HepG2 (cell line): ENCODE measurements at regions not wholly inside any gene's neighbourhood (a gene's known extent, or its start where the extent isn't known, plus 50 kb on each side); places are given as distances from the start of the nearest gene placed in this dataset.

Source experiments
- ATAC-seq: fragments of 200-7000 bp; cut with Tn5 transposase; 3 replicates; pipeline ENCODE4 v1.9.1; 2020; ENCODE audit warnings: mild to moderate bottlenecking, moderate library complexity
- BruUV-seq: library from RNA; stranded (reverse); fragments of 400-500 nt; replicated peaks from 2 replicates; lab custom pipeline; 2021; lab: Mats Ljungman, UMichigan
- CTCF ChIA-PET: fragments of 300-600 bp; formaldehyde crosslinking; extraction: SDS; loops from one replicate; lab custom pipeline; 2021; ENCODE audit warnings: low total read pairs, inconsistent platforms, low intra/inter-chr PET ratio; lab: Yijun Ruan, JAX
- POLR2A ChIA-PET: fragments of 350-600 bp; sonication (Branson Sonifier 250); formaldehyde crosslinking; loops from one replicate; lab custom pipeline; 2020; ENCODE audit warnings: antibody characterized with exemption, inconsistent platforms; lab: Yijun Ruan, JAX
- DNase-seq: peaks from one replicate; pipeline ENCODE4 v3.0.0-alpha.2; 2015; ENCODE audit warnings: low spot score
- FAIRE-seq: peaks from 3 replicates; lab custom pipeline; 2011; peaks lifted over from hg19 to GRCh38; lab: Jason Lieb, UNC
- H2AFZ ChIP-seq: one replicate; pipeline ENCODE4 v1.6.1; 2011; ENCODE audit warnings: low read length, inconsistent platforms
- H3K27ac ChIP-seq: fragments of 300-600 bp; 3 replicates; pipeline ENCODE4 v1.8.0; 2011; ENCODE audit warnings: mixed run types, mild to moderate bottlenecking, mixed read lengths, low read length, inconsistent platforms; ENCODE audit not compliant: insufficient read depth; ENCODE audit errors: extremely low read length
- H3K27me3 ChIP-seq, 2 experiments: fragments of 200-600 bp in 1 of 2; 2 replicates in 1 of 2; 3 replicates in 1 of 2; pipeline versions ENCODE4 v1.6.0 to v1.8.0; 2011; ENCODE audit warnings: low read length in 2 of 2, mild to moderate bottlenecking in 2 of 2, moderate library complexity in 2 of 2, inconsistent platforms in 1 of 2; ENCODE audit not compliant: insufficient read depth in 2 of 2, control insufficient read depth in 1 of 2
- H3K36me3 ChIP-seq, 2 experiments: fragments of 200-600 bp in 1 of 2; replicated peaks in 1 of 2; 2 replicates in 1 of 2; 3 replicates in 1 of 2; pipeline versions ENCODE4 v1.5.1 to v1.8.0; 2011; ENCODE audit warnings: low read length in 2 of 2, inconsistent platforms in 1 of 2; ENCODE audit not compliant: insufficient read depth in 2 of 2, control insufficient read depth in 1 of 2
- H3K4me1 ChIP-seq: 2 replicates; pipeline ENCODE4 v1.5.1; 2012; ENCODE audit warnings: low read length, inconsistent platforms; ENCODE audit not compliant: insufficient read depth
- H3K4me2 ChIP-seq: 2 replicates; pipeline ENCODE4 v1.6.0; 2011; ENCODE audit warnings: low read depth, low read length, inconsistent platforms
- H3K4me3 ChIP-seq, 3 experiments: fragments of 200-600 bp in 1 of 3; sonication (generic), shearing (Covaris generic) in 1 of 3; replicated peaks in 1 of 3; 2 replicates each; pipeline ENCODE4 v1.5.1; 2011 to 2016; ENCODE audit warnings: low read length in 3 of 3, inconsistent platforms in 2 of 3, low read depth in 2 of 3, mild to moderate bottlenecking in 2 of 3, control low read depth in 1 of 3, mixed read lengths in 1 of 3; ENCODE audit not compliant: insufficient read depth in 1 of 3
- H3K79me2 ChIP-seq: one replicate; pipeline ENCODE4 v1.6.1; 2011; ENCODE audit warnings: low read length, inconsistent platforms; ENCODE audit not compliant: insufficient read depth
- H3K9ac ChIP-seq: 2 replicates; pipeline ENCODE4 v1.6.0; 2011; ENCODE audit warnings: mild to moderate bottlenecking, low read depth, low read length, inconsistent platforms; ENCODE audit not compliant: insufficient read depth
- H3K9me3 ChIP-seq: 2 replicates; pipeline ENCODE4 v1.5.1; 2012; ENCODE audit warnings: mild to moderate bottlenecking, low read length
- H4K20me1 ChIP-seq: 2 replicates; pipeline ENCODE4 v1.6.0; 2011; ENCODE audit warnings: inconsistent platforms, mild to moderate bottlenecking, low read length, moderate library complexity; ENCODE audit not compliant: insufficient read depth
- ESRRA ChIP-seq: sonication (generic); formaldehyde crosslinking; IDR thresholded peaks from 2 replicates; pipeline ENCODE4 v1.5.1; 2020; ENCODE audit warnings: mild to moderate bottlenecking, low read depth, missing genetic modification reagents
- FLYWCH1 ChIP-seq: sonication (generic); formaldehyde crosslinking; IDR thresholded peaks from 2 replicates; pipeline ENCODE4 v1.8.1; 2023; ENCODE audit warnings: mild to moderate bottlenecking, missing genetic modification reagents
- MED8 ChIP-seq: sonication (generic); formaldehyde crosslinking; IDR thresholded peaks from 2 replicates; pipeline ENCODE4 v1.8.1; 2023; ENCODE audit warnings: mild to moderate bottlenecking, missing genetic modification reagents; ENCODE audit not compliant: insufficient replicate concordance
- PHF21A ChIP-seq: sonication (generic); formaldehyde crosslinking; IDR thresholded peaks from 2 replicates; pipeline ENCODE4 v1.5.0; 2020; ENCODE audit warnings: mild to moderate bottlenecking, missing genetic modification reagents
- RNF2 ChIP-seq: fragments of 450-650 bp; conservative IDR thresholded peaks from 2 replicates; pipeline ENCODE4 v1.6.1; 2016; ENCODE audit warnings: low read depth
- ZBTB8A ChIP-seq: sonication (generic); formaldehyde crosslinking; IDR thresholded peaks from 2 replicates; pipeline ENCODE4 v1.4.0; 2020; ENCODE audit warnings: mild to moderate bottlenecking, low read depth, missing genetic modification reagents, borderline replicate concordance
- ZNF256 ChIP-seq: sonication (generic); formaldehyde crosslinking; conservative IDR thresholded peaks from 2 replicates; pipeline ENCODE4 v1.4.0; 2020; ENCODE audit warnings: missing genetic modification reagents
- ZNF75D ChIP-seq: sonication (generic); formaldehyde crosslinking; IDR thresholded peaks from 2 replicates; pipeline ENCODE4 v1.8.1; 2023; ENCODE audit warnings: missing genetic modification reagents, mild to moderate bottlenecking, borderline replicate concordance
- WGBS: methylation state at CpG from one replicate; pipeline ENCODE4 v1.1.6; 2017; ENCODE audit warnings: low lambda C conversion rate; 5-methylcytosine and 5-hydroxymethylcytosine counted together
- in situ Hi-C: cut with HindIII; loops from 2 replicates; pipeline ENCODE4 v1.10.0; 2017; ENCODE audit warnings: low pct_unique_long_range_greater_than_20kb; ENCODE audit not compliant: extremely low pct_ligation_motif_present
- intact Hi-C: fragments of 100-400 bp; cut with micrococcal nuclease; formaldehyde crosslinking; loops from one replicate; pipeline ENCODE4 v1.10.0; 2022; ENCODE audit not compliant: unreplicated experiment
- TF ChIP-seq, protein P1 (sequence below), 2 experiments: fragments of 450-650 bp in 1 of 2; sonication (generic) in 1 of 2; formaldehyde crosslinking in 1 of 2; IDR thresholded peaks; 2 replicates each; pipeline versions ENCODE4 v1.6.1 to v1.8.0; 2016 to 2022; ENCODE audit warnings: antibody characterized with exemption in 1 of 2, mild to moderate bottlenecking in 1 of 2, missing genetic modification reagents in 1 of 2
- TF ChIP-seq, protein P2 (sequence below): sonication (generic); formaldehyde crosslinking; IDR thresholded peaks from 2 replicates; pipeline ENCODE4 v1.4.0; 2020; ENCODE audit warnings: missing genetic modification reagents; ENCODE audit errors: not compliant biosample characterization
- TF ChIP-seq, protein P3 (sequence below): sonication (generic); formaldehyde crosslinking; IDR thresholded peaks from 2 replicates; pipeline ENCODE4 v1.8.0; 2022; ENCODE audit warnings: mild to moderate bottlenecking, missing genetic modification reagents, borderline replicate concordance

DNA sequence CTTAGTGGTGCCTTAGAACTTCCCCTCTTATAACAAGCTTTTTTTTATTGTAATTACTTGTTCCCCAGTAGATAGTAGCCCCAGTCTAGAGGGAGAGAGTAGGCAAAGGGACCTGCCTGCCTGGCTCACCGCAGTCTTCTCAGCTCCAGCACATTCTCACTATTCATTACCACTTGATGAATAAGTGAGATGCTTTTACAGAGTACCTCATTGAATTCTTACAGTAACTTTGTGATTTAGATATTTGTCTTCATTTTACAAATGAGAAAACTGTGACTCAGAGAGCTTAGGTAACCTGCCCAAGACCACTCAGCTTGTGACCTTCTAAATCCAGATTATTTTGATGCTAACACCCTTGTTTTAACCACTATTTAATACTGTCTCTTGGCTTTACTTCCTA is 77.8 kb downstream of the CHRNA1 start:
- Histone ChIP-seq H3K9ac (no peak overlapping the region), H3K4me2 (no peak overlapping the region), H3K36me3 (no peaks in the 10 kb centered on the region), H3K4me1 (peaks cover 5% of the 10 kb centered on the region; the same call in 1 of the 2 replicates), H2AFZ (no peak overlapping the region), H3K27me3 (peaks cover 1 to 39% of the 10 kb centered on the region in 2 experiments; a peak in 4 of 5 replicates), H3K9me3 (no peaks in the 10 kb centered on the region), H3K4me3 (no peak overlapping the region), H3K27ac (no peak overlapping the region), H4K20me1 (no peaks in the 10 kb centered on the region), H3K79me2 (no peaks in the 10 kb centered on the region)
- DNase-seq (no peak), FAIRE-seq (no peak), ATAC-seq (no peak)
- ChIA-PET POLR2A (no interaction called here), CTCF (no interaction called here)
- BruUV-seq = no TSS peak
- WGBS = 3% methylated on average over 1 of the region's 1 CpG
- in situ Hi-C loops (loop anchor here (5.0 kb wide), 1 partner anchor 224 kb away; no protein-coding TSS in a partner anchor), intact Hi-C loops (loop anchor here (2.0 kb wide), 1 partner anchor 224 kb away; no protein-coding TSS in a partner anchor)
- TF ChIP-seq ZNF256 (CRISPR knock-in tag) (no peak), MED8 (CRISPR knock-in tag) (no peak), RNF2 (no peak), ESRRA (no peak), ZNF75D (no peak), FLYWCH1 (CRISPR knock-in tag) (no peak), ZBTB8A (no peak), PHF21A (no peak)
- TF ChIP-seq, protein P1, sequence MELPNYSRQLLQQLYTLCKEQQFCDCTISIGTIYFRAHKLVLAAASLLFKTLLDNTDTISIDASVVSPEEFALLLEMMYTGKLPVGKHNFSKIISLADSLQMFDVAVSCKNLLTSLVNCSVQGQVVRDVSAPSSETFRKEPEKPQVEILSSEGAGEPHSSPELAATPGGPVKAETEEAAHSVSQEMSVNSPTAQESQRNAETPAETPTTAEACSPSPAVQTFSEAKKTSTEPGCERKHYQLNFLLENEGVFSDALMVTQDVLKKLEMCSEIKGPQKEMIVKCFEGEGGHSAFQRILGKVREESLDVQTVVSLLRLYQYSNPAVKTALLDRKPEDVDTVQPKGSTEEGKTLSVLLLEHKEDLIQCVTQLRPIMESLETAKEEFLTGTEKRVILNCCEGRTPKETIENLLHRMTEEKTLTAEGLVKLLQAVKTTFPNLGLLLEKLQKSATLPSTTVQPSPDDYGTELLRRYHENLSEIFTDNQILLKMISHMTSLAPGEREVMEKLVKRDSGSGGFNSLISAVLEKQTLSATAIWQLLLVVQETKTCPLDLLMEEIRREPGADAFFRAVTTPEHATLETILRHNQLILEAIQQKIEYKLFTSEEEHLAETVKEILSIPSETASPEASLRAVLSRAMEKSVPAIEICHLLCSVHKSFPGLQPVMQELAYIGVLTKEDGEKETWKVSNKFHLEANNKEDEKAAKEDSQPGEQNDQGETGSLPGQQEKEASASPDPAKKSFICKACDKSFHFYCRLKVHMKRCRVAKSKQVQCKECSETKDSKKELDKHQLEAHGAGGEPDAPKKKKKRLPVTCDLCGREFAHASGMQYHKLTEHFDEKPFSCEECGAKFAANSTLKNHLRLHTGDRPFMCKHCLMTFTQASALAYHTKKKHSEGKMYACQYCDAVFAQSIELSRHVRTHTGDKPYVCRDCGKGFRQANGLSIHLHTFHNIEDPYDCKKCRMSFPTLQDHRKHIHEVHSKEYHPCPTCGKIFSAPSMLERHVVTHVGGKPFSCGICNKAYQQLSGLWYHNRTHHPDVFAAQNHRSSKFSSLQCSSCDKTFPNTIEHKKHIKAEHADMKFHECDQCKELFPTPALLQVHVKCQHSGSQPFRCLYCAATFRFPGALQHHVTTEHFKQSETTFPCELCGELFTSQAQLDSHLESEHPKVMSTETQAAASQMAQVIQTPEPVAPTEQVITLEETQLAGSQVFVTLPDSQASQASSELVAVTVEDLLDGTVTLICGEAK (IDR thresholded peaks at IDR 0.05) = no peak
- TF ChIP-seq, protein P1 (CRISPR knock-in tag; IDR thresholded peaks at IDR 0.05) = no peak
- TF ChIP-seq, protein P2, sequence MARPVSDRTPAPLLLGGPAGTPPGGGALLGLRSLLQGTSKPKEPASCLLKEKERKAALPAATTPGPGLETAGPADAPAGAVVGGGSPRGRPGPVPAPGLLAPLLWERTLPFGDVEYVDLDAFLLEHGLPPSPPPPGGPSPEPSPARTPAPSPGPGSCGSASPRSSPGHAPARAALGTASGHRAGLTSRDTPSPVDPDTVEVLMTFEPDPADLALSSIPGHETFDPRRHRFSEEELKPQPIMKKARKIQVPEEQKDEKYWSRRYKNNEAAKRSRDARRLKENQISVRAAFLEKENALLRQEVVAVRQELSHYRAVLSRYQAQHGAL (CRISPR knock-in tag) = no peak
- TF ChIP-seq, protein P3, sequence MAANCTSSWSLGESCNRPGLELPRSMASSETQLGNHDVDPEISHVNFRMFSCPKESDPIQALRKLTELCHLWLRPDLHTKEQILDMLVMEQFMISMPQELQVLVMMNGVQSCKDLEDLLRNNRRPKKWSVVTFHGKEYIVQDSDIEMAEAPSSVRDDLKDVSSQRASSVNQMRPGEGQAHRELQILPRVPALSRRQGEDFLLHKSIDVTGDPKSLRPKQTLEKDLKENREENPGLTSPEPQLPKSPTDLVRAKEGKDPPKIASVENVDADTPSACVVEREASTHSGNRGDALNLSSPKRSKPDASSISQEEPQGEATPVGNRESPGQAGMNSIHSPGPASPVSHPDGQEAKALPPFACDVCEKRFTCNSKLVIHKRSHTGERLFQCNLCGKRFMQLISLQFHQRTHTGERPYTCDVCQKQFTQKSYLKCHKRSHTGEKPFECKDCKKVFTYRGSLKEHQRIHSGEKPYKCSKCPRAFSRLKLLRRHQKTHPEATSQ (CRISPR knock-in tag) = no peak
